Colon (tissue), 2 donors: ENCODE measurements at regions not wholly inside any gene's neighbourhood (a gene's known extent, or its start where the extent isn't known, plus 50 kb on each side); places are given as distances from the start of the nearest gene placed in this dataset.
"Not testable (repeated sequence)": the region's sequence is repeated elsewhere in the genome, so short reads cannot be mapped to it uniquely, and the experiment has no call there.

Experiments used
- FAIRE-seq: peaks from 2 replicates; lab custom pipeline; 2012; peaks lifted over from hg19 to GRCh38; lab: Jason Lieb, UNC
- donor health status: control.
- donor health status: control.

GRCh38 chr2:105691947-105692390 is 52.7 kb upstream of the NCK2 start:
- FAIRE-seq: no peak

GRCh38 chr2:105690566-105690965 is 54.1 kb upstream of the NCK2 start:
- FAIRE-seq: no peak

- FAIRE-seq: no peak
Observed at GRCh38 chr2:105689484-105689883, 55.2 kb upstream of the NCK2 start.

DNA sequence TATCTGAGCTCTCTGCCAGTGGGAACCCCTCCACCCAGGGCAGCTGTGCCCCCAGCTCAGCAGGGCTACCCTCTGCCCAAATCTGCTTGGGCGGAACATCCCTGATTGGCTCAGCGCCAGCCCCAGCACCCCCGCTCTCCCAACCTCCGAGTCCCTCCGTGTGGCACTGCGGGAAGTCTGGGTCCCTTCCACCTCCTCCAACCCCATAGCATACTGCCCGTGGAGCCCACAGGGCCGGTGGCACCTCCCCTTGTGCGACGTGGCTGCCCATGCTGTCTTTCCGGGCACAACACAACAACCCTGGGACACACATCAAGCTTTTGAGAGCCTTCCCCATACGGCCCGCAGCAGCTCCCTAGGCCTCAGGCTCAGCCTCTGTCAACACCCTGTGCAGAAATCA is 55.8 kb upstream of the NCK2 start:
- no peak for FAIRE-seq

- no peak for FAIRE-seq
Observed at GRCh38 chr2:105686588-105686987, 58.1 kb upstream of the NCK2 start.

DNA sequence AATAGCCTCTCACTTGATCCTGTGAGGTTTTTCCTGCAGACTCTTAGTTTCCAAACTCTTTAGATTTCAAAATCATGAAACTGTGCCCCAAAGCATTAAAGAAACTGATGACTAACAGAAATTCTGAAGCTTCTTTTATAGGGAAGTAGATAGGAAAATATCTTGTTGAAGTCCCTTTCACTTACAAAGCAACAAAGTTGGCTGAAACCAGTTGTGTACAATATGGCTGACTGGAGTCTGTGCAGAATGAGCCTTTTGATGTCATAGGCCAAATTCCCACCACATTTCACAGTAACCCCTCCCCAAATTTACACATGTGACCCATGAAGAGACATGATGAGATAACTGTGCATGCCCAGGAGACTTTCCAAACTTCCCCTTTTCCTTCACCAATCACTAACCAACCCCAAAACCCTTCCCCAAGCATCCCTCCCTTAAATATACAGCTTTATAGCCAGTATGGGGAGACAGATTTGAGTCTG is 61.7 kb upstream of the NCK2 start:
- FAIRE-seq: no peak

- FAIRE-seq: no peak
Observed at GRCh38 chr2:105682401-105682800, 62.3 kb upstream of the NCK2 start.

DNA sequence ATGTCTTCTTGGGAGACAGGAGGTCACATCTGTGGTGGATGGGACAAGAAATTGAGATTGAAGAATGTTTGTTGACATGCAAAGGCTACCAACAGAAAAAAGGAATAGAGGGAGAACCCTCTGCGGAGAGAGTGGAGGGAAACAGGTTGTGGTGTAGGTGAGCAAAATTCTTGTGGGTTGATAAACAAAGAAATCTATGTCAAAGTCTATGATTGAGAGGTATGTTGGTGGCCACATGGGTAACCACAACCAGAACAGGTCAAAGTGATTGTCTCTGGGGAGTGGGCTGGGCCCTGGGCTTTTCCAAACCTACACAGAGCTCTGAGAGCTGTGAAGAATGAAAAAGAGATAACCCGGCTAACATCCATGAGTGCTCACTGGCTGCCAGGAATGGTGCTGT is 62.8 kb upstream of the NCK2 start:
- FAIRE-seq: no peak

GRCh38 chr2:105680357-105680756 is 64.4 kb upstream of the NCK2 start:
- no peak for FAIRE-seq

GRCh38 chr2:105678346-105678745 is 66.4 kb upstream of the NCK2 start:
- FAIRE-seq: no peak

DNA sequence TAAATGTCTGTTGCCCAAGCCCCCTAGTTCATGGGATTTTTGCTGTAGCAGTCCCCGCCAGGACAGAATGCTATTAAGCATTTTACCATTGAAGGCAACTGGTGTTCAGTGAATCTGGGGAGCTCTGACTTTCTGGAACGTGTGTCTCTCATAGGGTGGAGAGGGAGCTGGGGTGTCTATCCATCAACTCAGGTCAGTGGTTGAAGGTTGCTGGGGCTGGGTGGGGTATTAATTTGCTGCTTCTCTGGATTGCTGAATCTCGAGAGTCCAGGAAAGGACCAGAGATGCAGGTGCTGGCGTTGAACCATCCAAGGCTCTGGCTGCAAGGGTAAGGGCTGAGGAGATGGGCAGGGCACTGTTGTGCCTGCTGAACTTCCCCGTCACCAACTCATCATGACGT is 66.8 kb upstream of the NCK2 start:
- no peak for FAIRE-seq

GRCh38 chr2:105675841-105676240 is 68.9 kb upstream of the NCK2 start:
- FAIRE-seq: no peak

- no peak for FAIRE-seq
Observed at GRCh38 chr2:105674859-105675541, 69.7 kb upstream of the NCK2 start.

GRCh38 chr2:105674401-105674800 is 70.3 kb upstream of the NCK2 start:
- no peak for FAIRE-seq

DNA sequence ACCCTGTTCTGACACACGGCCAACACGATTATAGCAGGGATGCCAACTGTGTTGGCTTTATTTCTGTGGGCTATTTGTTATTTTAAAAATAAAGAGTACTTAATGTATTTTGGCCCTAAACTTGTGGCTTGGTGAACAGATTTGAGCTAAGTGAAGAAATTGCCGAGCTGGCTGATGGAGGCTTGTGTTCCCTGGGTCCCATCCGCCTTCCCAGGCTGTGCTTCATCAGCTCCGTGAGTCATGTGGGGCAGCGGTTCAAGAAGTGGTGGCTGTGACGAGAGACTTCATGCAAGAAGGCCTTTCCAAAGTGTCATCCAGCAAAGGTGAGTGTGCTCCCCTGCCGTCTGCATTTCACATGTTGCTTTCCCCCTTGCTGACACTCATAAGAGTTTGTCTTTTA is 73.6 kb upstream of the NCK2 start:
- no peak for FAIRE-seq

- FAIRE-seq: no peak
Observed at GRCh38 chr2:105669384-105669891, 75.3 kb upstream of the NCK2 start.

- no peak for FAIRE-seq
Observed at GRCh38 chr2:105665480-105665879, 79.2 kb upstream of the NCK2 start.

DNA sequence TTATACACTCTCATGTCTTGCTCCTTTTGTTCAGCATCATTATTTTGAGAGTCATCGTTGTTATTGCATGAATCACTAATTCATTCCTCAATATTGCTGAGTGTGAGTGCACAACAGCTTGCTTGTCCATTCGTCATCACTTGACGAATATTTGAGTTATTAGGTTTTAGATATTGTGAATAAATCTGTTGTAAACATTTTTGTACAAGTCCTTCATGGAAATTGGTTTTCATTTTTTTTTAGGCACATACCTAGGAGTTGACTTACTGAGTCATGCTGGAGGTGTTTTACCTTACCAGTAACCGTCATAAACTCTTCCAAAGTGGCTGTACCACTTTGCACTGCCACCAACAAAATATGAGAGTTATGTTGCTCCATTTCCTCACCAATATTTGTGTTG is 84.2 kb upstream of the NCK2 start:
- no peak for FAIRE-seq

DNA sequence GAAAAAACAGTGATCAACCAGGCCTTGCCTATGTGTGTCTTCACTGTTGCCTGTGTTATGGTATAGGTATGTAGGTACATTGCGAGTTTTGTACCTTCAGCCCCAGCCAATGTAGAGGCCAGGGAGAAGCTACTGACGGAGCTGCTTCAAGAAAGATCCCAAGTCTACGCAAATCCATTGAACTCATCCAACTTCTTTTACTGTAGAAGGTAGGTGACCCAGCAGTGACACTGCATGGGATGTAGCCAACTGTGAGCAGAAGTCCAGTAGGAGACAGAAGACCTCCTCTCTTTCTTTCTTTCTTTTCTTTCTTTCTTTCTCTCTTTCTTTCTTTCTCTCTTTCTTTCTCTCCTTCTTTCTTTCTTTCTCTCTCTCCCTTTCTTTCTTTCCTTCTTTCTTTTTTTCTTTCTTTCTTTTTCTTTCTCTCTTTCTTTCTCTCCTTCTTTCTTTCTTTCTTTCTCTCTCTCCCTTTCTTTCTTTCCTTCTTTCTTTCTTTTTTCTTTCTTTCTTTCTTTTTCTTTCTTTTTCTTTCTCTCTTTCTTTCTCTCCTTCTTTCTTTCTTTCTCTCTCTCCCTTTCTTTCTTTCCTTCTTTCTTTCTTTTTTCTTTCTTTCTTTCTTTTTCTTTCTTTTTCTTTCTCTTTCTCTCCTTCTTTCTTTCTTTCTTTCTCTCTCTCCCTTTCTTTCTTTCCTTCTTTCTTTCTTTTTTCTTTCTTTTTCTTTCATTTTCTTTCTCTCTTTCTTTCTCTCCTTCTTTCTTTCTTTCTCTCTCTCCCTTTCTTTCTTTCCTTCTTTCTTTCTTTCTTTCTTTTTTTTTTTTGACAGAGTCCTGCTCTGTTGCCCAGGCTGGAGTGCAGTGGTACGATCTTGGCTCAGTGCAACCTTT is 88.7 kb upstream of the NCK2 start:
- not testable (repeated sequence) for FAIRE-seq

- no peak for FAIRE-seq
Observed at GRCh38 chr2:105655244-105655643, 89.5 kb upstream of the NCK2 start.

- no peak for FAIRE-seq
Observed at GRCh38 chr2:105654474-105655004, 90.2 kb upstream of the NCK2 start.

DNA sequence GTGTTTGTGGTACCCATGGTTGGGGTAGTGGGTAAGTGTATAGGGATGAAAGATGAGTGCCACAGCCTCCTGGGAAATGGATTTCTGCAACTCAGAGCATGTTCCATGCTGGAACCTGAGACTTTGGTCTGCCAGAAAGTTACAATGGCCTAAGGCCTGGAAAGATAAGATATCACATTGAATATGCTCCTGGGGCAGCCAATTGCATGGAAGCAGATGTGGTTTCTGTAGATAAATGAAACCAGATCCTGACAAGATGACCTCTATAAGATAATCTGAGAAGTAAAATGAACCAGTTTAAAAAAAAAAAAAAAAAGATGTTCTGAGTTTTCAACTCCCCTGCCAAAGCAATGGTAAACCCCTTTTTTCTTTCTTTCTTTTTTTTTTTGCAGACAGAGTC is 91.4 kb upstream of the NCK2 start:
- no peak for FAIRE-seq
